Astrocyte of the hippocampus (primary cell): ENCODE measurements at regions not wholly inside any gene's neighbourhood (a gene's known extent, or its start where the extent isn't known, plus 50 kb on each side); places are given as distances from the start of the nearest gene placed in this dataset.
"Not testable (repeated sequence)": the region's sequence is repeated elsewhere in the genome, so short reads cannot be mapped to it uniquely, and the experiment has no call there.

ENCODE experiments used
- DNase-seq: peaks from one replicate; pipeline ENCODE4 v3.0.0; 2011; ENCODE audit warnings: low read depth, low spot score

- not testable (repeated sequence) for DNase-seq
Measured at GRCh38 chr9:38944881-38945449, 225.0 kb upstream of the FAM240B start.

GRCh38 chr9:38940501-38940900, 220.6 kb upstream of the FAM240B start:
- not testable (repeated sequence) for DNase-seq

DNA sequence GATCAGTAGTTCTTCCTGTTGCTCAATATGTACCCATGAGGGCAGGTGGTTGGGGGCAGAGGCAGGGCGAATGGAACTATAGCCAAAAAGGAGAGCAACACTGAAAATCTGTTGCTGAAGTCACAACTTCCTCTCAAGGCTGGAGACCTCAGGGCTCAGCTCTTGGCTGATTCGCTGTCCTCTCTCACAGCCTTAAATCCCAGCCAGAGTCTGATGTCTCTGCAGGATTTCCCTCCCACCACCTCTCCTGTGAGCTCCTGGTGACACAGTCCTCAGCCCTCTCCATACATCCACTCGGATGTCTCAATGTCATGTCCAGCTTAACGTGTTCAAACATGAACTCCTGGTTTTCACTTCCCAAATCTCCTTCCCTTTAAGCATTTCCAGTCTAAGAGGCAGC, 218.7 kb upstream of the FAM240B start:
- not testable (repeated sequence) for DNase-seq

- not testable (repeated sequence) for DNase-seq
Measured at GRCh38 chr9:38927970-38928369, 208.0 kb upstream of the FAM240B start.

- not testable (repeated sequence) for DNase-seq
Measured at GRCh38 chr9:38926565-38926964, 206.6 kb upstream of the FAM240B start.

- DNase-seq, result not testable (repeated sequence)
Measured at GRCh38 chr9:38921253-38921652, 201.3 kb upstream of the FAM240B start.

DNA sequence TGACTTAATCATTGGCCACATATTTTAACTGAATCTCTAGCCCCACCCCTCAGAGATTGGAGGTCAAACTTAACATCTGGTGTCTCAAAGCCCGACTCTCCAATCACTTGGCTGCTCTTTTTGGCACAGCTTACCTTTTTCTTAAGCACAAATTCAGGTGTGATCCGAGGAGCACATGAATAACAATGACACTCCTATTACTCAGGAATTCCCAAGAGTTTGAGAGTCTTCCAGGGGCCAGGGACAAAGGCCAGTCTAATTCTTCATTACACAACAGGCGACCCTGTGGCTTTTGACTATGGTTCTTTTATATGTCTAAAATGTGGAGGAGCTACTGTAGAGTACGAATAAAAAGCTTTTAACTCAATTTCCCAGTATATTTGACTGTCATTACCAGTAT, 190.7 kb upstream of the FAM240B start:
- DNase-seq, result not testable (repeated sequence)

- not testable (repeated sequence) for DNase-seq
Measured at GRCh38 chr9:38904719-38905118, 184.8 kb upstream of the FAM240B start.

DNA sequence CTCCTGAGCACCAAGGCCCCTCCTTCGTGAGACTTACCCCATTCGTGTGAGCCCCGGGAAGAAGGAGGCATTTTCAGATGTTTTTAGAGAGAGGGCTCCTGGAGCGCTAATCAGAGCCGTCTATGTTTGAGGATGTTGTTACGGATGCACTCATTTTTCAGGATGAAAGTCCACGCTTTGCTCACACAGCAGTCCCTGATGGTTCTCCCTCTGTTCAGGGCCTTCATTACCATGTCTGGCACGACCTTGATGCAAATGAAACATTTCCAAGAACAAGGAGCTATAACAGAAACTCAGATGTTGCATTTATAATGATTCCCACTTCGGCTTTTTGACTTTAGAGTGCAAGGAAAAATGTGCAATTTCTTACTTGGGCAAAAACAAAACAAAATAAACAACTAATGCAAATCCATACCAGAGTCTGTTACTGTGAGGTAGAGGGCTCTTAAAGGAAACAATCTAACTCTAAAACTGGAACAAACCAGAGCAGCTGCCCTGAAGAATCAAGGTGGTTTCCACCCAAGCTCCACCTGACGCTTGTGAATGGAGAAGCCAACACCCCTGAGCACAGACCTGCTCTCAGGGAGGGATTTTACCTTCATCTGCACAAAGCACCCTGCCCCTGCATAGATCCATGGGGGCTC, 181.7 kb upstream of the FAM240B start:
- not testable (repeated sequence) for DNase-seq

GRCh38 chr9:38896404-38896803, 176.5 kb upstream of the FAM240B start:
- not testable (repeated sequence) for DNase-seq

DNA sequence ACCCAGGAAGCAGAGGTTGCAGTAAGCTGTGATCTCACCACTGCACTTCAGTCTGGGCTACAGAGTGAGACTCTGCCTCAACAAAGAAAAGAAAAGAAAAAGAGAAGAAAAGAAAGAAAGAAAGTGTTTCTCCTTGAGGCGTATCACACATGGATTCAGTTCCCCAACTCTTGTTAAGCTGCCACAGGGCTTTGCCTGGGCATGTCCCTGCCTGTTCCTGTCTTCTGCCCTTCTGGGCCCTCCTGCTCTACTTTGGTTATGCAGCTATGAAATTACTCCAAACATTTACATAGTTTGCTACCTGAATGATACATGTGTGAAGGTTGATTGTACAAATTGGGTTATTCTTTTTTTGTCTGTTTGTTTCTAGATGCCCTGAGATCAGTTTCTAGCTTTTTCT, 175.3 kb upstream of the FAM240B start:
- DNase-seq, result not testable (repeated sequence)

- not testable (repeated sequence) for DNase-seq
Measured at GRCh38 chr9:38892539-38893232, 172.8 kb upstream of the FAM240B start.

GRCh38 chr9:38886076-38886475, 166.1 kb upstream of the FAM240B start:
- not testable (repeated sequence) for DNase-seq

DNA sequence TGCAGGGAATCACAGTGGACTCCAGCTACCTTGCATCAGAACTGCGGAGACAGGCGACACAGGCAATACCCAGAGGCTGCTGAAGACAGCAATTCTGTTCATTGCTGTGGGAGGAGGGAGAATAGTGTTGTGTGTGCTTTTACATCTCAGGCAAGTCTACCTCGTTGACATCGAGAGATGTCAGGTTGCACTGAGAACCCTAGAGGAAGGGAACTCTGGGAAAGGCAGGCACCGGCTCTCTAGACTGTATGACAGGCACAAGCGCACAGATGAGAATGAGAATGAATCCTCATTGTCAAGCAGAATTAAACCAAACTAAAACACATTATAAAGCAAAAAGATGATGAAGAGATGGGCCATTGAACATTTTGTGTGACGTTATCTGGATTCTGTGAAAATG, 155.7 kb upstream of the FAM240B start:
- not testable (repeated sequence) for DNase-seq

DNA sequence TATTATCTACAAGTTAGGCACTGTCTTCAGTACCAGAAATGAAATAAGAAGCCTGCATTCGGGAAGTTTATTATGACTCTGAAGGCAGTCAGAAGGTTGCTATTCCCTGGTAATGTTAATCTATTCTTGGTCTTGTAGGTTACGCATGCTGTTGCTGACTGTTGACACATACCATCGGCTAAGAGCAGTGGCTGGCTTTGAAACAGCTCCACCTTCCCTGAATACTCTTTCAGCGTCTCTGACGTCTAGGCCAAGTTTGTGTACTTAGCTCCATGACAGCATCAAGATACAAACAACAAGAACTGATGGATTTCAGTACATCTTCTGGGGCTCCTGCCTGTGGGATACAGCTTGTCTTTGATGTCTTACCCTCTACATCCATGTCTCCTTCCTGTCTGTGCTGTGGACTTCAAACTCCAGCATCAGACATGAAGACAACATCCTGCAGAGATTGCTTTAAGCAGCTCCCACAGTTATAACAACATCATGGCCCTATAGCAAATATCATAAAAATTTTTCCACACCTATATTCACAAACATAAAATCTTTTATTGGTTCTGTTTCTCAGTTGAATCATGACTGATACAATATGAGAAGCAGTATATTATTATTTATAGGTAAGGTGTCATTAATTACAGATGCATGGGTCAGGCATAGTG, 151.5 kb upstream of the FAM240B start:
- DNase-seq, result not testable (repeated sequence)

- DNase-seq, result not testable (repeated sequence)
Measured at GRCh38 chr9:38859827-38860226, 139.9 kb upstream of the FAM240B start.

GRCh38 chr9:38848966-38849365, 129.0 kb upstream of the FAM240B start:
- not testable (repeated sequence) for DNase-seq

DNA sequence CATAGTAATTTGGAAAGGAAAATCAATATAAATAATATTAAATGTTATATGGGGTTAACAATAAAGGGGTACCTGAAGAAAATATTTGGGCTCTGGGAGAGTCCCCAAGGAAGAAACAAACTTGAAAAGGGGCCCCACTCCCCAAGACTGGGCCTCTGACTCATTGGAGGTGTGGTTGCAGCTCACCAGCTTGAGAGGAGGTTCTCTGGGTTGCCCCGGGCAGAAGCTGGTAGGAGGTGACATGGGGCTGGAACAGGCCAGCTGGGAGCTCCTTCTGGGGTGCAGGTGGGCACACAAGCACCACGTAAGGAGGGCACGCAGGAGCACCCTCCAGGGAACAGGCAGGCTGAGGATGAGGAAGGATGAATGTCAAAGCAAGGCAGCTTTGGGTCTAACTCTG, 120.3 kb upstream of the FAM240B start:
- not testable (repeated sequence) for DNase-seq

DNA sequence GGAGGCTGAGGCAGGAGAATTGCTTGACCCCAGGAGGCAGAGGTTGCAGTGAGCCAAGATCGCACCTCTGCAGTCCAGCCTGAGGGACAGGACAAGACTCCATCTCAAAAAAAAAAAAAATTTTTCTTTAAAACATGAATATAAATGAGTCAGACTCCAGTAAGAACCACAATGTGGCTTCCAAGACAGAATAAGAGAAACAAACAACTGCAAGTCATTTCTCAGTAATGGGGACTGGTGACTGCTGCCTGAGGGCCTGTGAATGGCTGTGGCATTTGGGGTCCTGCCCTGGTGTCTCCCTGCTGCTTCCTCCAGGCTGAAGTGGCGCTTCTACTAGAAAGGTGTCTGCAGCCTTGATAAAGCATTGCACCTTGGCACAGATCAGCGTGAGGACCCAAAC, 113.8 kb upstream of the FAM240B start:
- not testable (repeated sequence) for DNase-seq

- peak; percentile 2 for DNase-seq
Measured at GRCh38 chr9:38813855-38814254, 93.9 kb upstream of the FAM240B start.

GRCh38 chr9:38807919-38808459, 88.1 kb upstream of the FAM240B start:
- DNase-seq, result not testable (repeated sequence)

DNA sequence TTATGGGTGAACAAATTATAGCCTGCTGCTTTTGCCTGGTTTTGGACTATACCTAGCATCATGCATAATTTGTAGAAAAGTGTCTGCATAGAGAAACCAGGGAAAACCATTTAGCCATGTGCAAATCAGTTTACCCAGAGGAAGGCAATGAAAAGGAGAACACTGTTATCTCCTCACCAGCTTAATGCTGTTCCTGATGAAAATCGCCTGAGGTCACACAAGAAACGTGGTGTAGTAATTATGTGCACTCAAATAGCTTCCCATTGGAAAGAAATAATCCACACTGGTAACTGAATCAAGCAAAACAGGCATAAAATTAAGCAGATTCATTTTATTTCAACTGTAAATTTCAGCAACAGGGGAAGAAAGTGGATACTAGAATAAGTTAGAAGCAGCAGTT, 51.7 kb upstream of the FAM240B start:
- DNase-seq, result no peak
